HG03196 (cell line): ENCODE measurements at regions not wholly inside any gene's neighbourhood (a gene's known extent, or its start where the extent isn't known, plus 50 kb on each side); places are given as distances from the start of the nearest gene placed in this dataset.
A peak's percentile ranks its signal among the peaks of the same experiment; 100 is the strongest.

Experiments used
- ATAC-seq: cut with Tn5 transposase; IDR thresholded peaks from one replicate; pipeline ENCODE4 v1.9.1; 2021; ENCODE audit not compliant: unreplicated experiment

- ATAC-seq: peak; percentile 67
Measured at GRCh38 chr6:127641905-127642304, 64.9 kb downstream of the C6orf58 start.
